GM21825 (cell line): ENCODE measurements at regions not wholly inside any gene's neighbourhood (a gene's known extent, or its start where the extent isn't known, plus 50 kb on each side); places are given as distances from the start of the nearest gene placed in this dataset.
A peak's percentile ranks its signal among the peaks of the same experiment; 100 is the strongest.

Experiments
- ATAC-seq: cut with Tn5 transposase; IDR thresholded peaks from one replicate; pipeline ENCODE4 v1.9.1; 2021; ENCODE audit warnings: mild to moderate bottlenecking, moderate library complexity; ENCODE audit not compliant: unreplicated experiment

DNA sequence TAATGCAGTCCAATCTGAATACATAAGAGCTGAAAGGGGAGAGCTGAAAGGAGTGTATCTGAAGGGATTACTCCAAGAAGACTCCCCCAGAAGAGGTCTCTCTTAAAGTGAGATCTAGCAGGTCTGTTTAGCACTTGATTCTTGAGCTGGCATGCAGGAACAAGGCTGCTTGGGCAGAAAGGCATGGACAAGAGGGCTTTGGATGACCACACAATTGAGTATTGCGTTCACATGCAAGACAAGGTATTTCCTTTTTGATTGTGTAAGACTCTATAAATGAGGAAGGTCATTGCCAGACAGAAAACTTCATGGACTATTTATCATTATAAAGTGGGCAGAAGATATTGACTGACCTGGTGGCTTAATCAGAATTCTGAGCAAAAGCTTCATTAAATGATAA is 145.5 kb upstream of the AFF2 start:
- no peak for ATAC-seq

DNA sequence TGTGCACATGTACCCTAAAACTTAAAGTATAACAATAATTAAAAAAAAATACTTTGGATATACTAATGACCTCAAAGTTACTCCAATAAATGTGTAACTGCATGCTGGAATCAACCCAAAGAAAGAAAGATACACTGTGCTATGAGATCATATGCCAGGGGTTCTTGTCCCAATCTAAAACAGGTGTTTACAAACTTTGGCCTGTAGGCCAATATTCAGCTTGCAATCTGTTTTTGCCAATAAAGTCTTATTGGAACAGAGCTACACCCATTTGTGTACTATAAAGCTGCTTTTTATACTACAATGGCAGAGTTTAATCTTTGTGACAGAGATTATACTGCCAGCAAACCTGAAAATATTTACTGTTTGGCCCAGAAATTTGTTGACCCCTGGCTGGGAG is 138.8 kb upstream of the AFF2 start:
- no peak for ATAC-seq

DNA sequence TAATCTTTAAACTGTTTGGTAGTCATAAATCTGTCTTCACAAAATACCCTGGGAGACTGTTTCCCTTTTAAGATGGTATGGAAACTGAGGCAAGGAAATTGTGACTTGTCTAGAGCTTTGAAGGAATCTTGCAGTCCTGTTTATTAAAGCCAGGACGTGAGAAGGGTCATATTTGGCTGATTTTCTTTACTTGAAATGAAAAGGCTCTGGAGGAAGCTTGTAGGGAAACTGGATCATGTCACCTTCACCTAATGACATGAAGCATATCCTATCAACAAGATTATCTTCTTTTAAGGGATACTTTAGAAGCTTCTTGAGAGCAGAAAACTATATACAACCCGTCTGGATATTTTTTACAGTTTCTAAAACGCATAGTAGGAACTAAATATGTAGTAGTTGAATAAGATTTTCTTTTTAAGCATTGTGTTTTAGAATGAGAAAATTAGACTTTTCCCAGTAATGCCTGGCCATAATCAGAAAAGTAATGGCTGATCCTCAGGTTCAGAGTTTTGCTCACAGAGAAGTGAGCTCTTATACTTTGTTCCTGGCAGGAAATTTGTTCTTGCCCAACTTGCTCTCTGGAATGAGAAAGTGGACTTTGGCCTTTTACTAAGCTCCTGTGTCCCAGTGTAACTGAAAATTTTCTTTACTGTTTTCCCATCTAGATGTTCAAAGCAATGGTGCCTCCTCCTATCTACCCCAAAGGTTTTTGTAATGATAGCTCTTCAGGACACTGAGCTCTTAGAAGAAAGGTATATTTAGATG is 136.8 kb upstream of the AFF2 start:
- ATAC-seq: no peak

DNA sequence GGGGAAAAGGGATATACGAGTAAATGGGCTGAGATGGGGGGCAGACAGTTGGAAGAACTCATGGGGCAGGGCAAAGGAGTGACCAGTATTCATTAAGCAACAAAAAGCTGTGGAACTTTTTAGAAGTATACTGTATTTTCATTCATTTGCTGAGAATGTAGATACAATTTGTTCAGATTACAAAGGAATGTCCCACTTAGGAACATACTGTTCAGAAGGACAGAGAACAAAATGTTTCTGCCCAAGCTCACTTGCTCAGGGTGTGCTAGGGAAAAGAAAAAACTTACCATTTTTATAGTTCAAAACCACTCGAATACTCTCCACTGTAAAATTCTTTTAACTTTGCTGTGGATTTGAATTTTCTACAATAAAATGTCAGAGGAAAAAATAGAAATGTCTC is 135.2 kb upstream of the AFF2 start:
- no peak for ATAC-seq

DNA sequence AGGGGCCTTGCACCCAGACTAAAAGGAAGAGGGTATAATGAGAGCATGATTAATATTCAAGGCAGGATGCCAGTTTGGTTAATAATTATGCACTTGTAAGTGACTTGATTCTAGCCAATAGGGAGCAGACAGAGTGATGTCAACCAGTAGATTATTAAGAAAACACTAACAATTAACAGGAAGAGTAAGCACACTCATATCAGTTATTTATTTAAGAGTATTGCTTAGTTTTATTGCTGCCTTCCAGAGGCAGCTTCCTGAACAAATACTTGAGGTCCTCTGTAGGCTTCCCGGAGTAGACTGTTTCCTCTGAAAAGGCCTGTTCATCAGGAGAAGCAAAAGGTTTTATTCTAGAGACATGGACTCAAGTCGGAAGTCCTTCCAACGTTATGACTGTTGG is 129.1 kb upstream of the AFF2 start:
- ATAC-seq: no peak

DNA sequence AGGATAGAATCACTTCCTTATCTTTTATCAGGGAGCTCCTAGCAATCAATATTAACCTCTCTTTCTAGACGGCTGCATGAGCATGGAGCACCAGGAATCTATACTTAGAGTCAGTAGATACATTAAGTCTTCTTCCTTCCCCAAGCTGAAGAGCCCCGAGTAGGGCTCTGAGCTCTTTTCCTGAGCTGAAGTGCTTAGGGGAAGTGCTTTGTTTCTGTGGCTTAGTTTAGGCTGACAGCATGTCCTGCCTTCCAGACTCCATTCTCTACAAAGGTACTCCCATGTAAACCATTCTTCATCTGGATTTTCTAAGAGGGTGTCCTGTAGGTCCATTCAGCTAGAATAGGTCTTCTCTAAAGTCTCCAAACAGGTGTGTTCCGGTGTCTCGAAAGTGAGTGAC is 127.5 kb upstream of the AFF2 start:
- ATAC-seq: no peak

DNA sequence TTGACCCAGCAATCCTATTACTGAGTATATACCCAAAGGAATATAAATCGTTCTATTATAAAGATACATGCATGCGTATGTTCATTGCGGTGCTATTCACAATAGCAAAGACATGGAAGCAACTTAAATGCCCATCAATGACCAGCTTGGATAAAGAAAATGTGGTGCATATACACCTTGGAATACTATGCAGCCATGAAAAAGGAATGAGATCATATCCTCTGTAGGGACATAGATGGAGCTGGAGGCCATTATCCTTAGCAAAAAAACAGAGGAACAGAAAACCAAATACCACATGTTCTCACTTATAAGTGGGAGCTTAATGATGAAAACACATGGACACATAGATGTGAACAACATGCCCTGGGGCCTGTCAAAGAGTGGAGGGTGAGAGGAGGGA is 124.1 kb upstream of the AFF2 start:
- ATAC-seq: no peak

DNA sequence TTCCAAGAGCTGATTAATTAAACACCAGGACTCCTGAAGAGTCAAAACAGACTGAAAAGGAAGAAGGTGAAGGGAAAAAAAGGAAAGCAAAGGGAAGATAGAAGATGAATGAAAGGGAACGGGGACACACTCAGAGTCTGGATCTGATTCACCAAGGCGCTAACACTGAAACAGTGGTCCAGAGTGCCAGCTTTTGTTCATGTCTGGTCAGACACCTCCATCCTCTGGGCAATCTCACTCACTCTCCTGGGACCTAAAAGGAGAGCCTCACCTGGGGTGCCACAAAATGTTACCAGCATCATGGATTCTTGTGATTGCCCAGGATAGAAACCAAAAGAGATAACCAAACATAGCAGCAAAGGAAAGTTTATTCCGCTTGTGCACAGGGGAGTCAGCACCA is 120.3 kb upstream of the AFF2 start:
- ATAC-seq: no peak

DNA sequence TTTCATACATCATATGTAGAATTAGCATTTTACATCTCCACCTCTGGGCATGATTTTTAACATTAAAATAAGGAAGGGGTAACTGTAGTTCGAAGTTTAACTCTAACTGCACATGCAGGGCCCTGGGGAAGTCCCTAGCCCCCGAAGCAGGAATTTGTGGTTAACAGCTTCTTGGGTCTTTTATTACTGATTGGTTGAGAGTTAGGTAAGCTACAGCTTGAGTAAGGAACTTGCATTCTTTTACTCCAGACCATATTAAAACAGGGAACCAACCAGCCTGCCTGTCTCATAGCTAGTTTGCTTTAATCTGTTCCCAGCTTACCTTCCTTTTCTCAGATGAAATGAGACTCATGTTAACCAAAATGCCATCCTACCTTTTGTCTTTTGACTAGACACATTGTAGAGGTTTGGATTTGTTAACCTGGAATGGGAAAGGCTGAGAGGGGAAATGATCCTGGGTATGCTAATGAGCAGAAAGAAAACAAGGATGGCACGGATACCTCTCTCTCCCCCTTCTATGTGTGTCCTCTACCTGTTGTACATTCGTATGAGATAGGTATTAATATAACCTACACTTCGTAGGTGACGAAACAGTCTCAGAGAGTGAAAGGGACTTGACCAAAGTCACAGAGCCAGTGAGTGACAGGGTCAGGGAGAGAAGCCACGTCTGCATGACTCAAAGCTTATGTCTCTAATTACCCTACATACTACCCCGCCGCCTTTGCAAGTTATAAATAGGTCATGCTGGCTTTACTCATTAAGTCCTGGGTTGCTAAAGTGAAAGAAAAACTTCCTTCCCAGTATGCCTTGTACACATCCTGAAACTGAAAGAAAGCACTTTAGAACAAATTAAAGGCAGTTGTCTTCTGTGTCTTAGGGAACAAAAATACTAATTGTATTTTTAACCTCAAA is 119.5 kb upstream of the AFF2 start:
- ATAC-seq: peak; percentile 96

DNA sequence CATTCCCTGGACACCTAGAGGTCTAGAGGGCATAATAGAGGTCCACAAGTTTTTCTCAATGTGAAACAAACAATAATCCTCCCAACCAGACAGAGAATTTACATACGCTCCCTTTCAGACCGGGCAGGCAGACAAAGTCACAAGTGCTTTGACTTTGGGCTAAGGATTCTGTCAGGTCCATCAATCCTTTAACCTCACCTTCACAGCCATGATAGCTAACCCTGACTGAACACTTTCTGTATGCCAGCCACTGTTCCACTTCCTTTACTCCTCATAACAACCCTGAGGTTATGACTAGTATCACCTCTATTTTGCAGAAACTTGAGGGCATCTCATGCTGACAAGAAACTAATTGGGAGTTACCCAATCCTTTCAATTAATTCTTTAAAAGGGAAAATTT is 118.8 kb upstream of the AFF2 start:
- ATAC-seq: peak; percentile 25

DNA sequence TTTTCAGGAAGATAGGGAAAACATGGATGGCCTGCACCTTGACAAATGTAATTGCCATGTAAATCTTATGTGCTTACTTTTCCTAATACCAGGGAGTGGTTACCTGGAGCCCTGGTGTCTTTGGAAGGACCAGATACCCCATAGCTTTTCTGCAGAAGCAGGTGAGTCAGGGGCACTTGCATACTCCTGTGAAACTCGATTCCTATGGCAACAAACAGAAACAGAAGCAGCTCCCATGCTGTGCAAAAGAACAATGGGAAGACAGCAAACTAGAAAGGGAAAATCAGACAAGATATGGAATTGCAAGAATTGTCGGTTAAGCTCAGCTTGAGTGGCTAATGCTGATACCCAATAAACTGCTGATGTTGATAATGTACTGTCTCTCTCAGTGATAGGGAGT is 117.4 kb upstream of the AFF2 start:
- no peak for ATAC-seq

DNA sequence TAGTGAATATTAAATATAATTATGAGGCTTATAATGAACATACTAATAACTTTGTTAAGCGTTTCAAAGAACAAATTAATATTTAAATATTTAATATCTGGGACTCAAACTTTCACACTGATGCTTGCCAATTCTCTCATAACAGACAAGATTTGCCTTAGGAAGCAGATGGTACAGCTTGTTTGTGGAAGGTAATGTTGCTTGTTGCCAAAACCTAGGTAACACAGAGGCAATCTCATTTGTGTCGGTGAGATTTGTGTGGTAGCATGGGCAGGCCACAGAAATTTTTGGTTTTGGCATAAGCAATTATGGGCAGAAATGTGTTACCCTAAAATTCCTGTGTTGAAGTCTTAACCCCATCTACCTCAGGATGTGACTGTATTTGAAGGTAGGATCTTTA is 114.9 kb upstream of the AFF2 start:
- no peak for ATAC-seq

DNA sequence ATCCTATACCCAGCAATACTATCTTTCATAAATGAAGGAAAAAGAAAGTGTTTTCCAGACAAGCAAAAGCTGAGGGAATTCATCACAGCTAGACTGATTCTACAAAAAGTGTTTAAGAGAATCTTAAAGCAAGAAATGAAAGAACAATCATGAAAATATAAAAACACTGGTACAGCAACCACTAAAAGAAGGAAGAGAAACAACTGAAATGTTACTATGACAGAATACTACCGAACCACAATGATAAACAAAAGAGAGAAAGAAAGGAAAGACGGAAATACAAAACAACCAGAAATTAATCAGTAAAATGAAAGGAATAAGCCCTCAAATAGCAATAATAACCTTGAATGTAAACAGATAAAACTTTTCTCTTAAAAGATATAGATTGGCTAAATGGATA is 110.8 kb upstream of the AFF2 start:
- ATAC-seq: no peak

DNA sequence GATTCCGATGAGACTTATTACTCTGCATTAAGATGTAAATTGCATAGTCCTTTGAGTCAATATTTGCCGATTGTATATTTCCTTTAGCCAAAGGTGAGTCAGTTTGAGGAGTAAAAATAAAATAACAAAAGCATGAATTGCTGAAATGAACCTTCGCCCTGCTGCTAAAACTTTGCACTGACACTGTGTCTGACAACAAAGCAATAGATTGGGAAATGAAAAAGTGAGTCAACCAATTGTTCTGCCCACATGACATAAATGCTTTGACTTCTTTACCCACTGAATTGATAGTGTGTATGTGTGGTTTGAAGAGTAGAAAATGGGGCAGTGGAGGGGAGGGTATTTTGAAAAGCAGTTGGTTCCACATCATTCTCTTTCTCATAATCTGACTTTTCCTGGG is 88.4 kb upstream of the AFF2 start:
- no peak for ATAC-seq

DNA sequence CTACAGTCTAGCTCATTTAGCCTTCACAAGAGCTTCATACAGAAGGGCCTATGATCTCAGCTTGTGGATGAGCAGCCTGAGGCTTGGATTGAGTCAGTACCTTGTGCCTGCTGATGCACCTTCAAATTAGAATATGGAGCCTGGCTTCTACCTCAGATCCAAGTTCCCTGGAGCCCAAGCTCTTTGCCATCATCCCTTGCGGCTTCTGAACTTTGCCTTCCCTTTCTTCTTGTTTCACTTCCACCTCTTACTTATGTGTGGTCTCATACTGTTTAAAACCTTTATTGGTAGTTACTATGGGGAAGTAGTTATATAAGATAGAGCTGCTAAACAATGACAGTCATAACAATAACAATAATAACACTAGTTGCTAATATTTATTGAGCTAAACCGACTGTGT is 84.3 kb upstream of the AFF2 start:
- ATAC-seq: no peak

DNA sequence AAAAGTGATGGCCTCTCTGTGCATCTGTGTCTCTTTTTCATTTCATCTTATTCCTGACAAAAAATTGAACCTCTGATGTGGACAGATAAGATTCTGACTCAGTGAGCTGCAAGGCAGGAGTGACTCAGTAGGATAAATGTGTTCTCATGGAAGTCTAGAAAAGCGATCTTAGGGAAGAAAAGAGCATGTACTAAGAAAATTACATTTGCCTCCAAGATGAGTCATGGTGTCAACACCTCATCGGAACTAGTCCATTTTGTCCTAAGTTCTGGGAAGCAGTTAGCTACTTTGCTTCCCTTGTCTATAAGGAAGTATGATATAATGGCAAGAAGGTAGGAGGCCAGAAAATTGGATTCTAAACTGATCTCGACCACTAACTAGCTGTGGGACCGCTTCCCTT is 83.5 kb upstream of the AFF2 start:
- no peak for ATAC-seq

DNA sequence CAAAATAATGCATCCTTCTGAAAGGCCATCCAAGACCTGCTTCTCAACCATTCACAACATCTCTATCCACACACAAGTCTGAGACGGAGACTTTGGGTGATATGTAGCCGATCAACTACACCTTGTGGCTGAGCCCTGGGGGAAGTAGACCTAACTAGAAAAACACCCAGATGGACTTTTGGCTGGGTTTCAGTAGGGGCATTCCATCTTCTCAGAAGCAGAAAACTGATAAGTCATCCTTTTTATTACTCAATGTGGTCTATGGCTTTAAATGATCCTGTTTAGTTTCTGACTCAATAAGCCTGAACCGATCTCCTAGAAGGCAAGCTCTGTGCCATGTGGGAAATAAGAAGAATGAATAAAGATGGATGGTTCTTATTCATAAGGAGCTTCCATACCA is 82.5 kb upstream of the AFF2 start:
- no peak for ATAC-seq

DNA sequence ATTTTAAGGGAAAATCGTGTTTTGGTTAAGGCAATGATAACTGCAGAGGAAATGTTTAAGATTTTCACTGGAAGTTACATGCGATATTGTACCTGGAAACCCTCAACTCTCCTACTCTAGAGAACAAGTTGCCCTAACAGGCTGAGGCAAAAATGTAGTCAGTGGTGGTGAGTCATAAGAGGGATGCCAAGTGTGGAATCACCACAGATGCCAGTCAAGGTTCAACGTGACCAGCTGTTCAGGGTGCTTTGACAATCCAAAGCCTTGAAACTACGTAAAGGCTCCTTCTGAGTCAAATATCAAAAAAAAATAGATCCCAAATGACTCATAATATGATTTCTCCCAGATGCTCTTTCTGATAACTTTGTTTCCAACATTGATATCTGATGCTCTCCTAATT is 77.9 kb upstream of the AFF2 start:
- ATAC-seq: no peak

DNA sequence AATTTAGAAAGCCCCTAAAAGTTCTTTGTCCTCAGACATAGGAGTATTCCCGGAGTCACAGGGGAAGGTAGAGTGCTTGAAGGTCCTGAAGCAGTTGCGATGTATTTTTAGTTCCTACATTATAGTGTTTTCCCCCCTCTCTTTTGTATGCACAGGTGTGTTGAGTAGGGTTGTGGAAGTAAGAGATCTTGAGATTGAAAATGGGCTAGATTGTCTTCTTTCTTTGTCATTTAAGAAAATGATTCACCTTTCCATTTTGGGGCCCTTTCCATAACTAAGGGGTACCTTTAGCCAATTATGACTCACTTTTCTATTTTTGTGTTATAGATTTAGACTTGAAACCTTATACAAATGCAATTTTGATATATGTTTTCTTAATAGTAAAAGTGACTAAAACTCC is 75.8 kb upstream of the AFF2 start:
- no peak for ATAC-seq

DNA sequence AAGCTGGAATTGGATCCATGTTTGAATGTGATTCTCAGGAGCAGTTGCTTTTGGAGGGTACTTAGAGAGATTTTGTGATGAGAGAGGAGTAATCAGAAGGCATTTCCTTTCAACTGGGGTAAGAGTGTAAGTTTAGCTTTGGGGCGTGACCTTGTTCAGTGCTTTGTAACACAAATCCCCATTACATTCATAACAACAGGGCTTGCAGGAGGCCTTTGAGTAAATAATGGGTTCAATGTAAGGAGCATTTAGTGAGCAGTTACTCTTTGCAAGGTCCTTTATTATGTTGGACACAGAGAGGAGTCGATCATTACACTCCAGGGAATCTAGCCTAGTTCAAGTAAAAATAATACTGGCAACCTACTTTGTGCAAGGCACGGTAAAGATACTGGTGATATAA is 74.0 kb upstream of the AFF2 start:
- ATAC-seq: no peak

DNA sequence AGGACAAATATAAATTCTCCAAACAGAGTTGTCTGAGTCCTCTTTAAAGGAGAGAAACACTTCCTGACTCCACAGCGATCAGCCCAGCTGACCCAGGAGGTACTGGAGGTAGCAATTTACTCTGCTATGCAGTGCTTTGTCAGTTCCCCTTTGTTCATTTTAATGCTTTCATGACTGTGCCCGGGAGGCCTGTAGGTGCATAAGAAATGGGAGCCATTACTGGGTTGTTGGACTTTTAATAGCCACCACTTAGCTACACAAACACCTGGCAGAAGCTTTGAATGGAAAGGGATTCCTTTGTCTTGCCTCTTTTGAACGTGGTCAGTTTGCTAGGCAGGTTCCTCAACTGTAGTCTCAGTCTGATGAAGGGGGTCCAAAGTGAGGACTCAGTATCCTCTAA is 59.0 kb upstream of the AFF2 start:
- no peak for ATAC-seq

DNA sequence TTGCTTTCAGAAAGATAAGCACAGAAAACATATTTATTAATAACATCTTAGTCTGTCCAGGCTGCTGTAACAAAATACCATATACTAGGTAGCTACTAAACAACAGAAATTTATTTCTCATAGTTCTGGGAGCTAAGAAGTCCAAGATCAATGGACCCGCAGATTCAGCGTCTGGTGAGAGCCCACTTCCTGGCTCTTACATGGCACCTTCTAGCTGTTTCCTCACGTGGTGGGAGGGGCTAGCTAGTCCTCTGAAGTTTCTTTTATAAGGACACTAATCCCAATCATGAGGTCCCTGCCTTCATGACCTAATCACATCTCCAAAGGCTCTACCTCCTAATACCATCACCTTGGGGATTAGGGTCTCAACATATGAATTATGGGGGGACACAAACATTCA is 57.2 kb upstream of the AFF2 start:
- ATAC-seq: no peak
